Suprapubic skin (tissue), 4 donors: ENCODE measurements at regions not wholly inside any gene's neighbourhood (a gene's known extent, or its start where the extent isn't known, plus 50 kb on each side); places are given as distances from the start of the nearest gene placed in this dataset.

ENCODE experiments used
- DNase-seq, 2 donors: peaks; one replicate each; pipeline ENCODE4 v3.0.0-alpha.2; 2019; ENCODE audit warnings: low spot score in 2 of 2
- H3K27ac ChIP-seq: fragments of 200-600 bp; sonication (generic); one replicate; pipeline ENCODE4 v1.5.1; 2019
- H3K27me3 ChIP-seq: fragments of 200-600 bp; sonication (generic); one replicate; pipeline ENCODE4 v1.5.1; 2019
- H3K36me3 ChIP-seq: fragments of 200-600 bp; sonication (generic); one replicate; pipeline ENCODE4 v1.5.1; 2019
- H3K4me1 ChIP-seq: fragments of 200-600 bp; sonication (generic); one replicate; pipeline ENCODE4 v1.5.1; 2019
- H3K4me3 ChIP-seq: fragments of 200-600 bp; sonication (generic); one replicate; pipeline ENCODE4 v1.5.1; 2019; ENCODE audit warnings: mild to moderate bottlenecking
- H3K9me3 ChIP-seq: fragments of 200-600 bp; sonication (generic); one replicate; pipeline ENCODE4 v1.5.1; 2019
- EP300 ChIP-seq: sonication (generic); formaldehyde crosslinking; IDR thresholded peaks from one replicate; pipeline ENCODE4 v1.6.1; 2017; ENCODE audit warnings: antibody characterized with exemption
- POLR2A ChIP-seq, 2 donors: fragments of 450-650 bp; IDR thresholded peaks; one replicate each; pipeline ENCODE4 v1.6.1; 2017; ENCODE audit warnings: antibody characterized with exemption in 2 of 2, mild to moderate bottlenecking in 2 of 2, moderate library complexity in 2 of 2
- POLR2AphosphoS5 ChIP-seq, 3 donors: sonication (generic); formaldehyde crosslinking; IDR thresholded peaks; one replicate each; pipeline ENCODE4 v1.6.1; 2017; ENCODE audit warnings: antibody characterized with exemption in 3 of 3
- WGBS: methylation state at CpG from one replicate; pipeline ENCODE4 v1.1.5; 2018; 5-methylcytosine and 5-hydroxymethylcytosine counted together
- TF ChIP-seq, protein P1 (sequence below), 2 donors: fragments of 200-600 bp in 1 of 2; fragments of 450-650 bp in 1 of 2; sonication (generic) in 1 of 2; IDR thresholded peaks; one replicate each; pipeline ENCODE4 v1.5.1; 2016 to 2019; ENCODE audit warnings: antibody characterized with exemption in 2 of 2, mild to moderate bottlenecking in 1 of 2, moderate library complexity in 1 of 2

DNA sequence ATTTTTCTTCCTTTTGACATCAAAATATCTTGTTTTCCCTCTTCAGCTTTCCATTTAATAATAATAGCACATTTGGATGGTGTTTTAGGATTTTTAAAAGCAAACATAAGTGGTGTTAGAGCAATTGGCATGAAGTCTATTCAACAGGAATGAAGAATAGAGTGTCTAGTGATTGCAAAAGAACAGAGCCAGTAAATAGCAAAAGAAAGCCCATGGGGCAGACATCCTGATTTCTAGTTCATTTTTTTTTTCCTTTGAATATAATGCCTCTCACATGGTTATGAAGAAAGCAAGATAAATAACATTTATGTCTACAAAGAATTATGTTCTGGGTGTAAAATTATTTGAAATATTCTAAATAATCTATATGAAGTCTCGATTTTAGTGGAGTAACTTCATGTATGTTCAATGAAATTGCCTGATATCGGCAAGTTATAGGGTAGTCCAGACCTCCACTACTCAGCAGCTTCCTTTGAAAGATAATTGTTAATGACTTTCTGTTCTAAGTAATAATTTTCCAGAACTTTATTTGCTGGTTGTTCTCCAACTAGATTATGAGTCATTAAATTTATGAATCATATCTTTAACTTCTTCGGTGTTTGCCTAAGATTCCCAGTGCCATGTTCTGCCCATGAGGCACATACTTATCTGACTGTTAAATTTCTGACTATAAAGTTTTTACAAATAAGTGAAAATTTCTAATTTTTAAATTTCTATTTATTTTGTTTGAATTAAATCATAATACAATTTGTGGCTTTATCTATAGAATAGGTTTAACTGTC, 587.9 kb downstream of the TLL1 start:
- Histone ChIP-seq H3K27me3 (no peaks in the 10 kb centered on the region), H3K4me3 (no peak overlapping the region), H3K4me1 (no peaks in the 10 kb centered on the region), H3K27ac (no peak overlapping the region), H3K36me3 (no peaks in the 10 kb centered on the region), H3K9me3 (no peaks in the 10 kb centered on the region)
- no peak for DNase-seq
- WGBS: 61% methylated on average over 3 of the region's 3 CpGs
- TF ChIP-seq POLR2AphosphoS5 (IDR thresholded peaks at IDR 0.05) (no peak), EP300 (no peak), POLR2A (IDR thresholded peaks at IDR 0.05) (no peak)
- TF ChIP-seq, protein P1, sequence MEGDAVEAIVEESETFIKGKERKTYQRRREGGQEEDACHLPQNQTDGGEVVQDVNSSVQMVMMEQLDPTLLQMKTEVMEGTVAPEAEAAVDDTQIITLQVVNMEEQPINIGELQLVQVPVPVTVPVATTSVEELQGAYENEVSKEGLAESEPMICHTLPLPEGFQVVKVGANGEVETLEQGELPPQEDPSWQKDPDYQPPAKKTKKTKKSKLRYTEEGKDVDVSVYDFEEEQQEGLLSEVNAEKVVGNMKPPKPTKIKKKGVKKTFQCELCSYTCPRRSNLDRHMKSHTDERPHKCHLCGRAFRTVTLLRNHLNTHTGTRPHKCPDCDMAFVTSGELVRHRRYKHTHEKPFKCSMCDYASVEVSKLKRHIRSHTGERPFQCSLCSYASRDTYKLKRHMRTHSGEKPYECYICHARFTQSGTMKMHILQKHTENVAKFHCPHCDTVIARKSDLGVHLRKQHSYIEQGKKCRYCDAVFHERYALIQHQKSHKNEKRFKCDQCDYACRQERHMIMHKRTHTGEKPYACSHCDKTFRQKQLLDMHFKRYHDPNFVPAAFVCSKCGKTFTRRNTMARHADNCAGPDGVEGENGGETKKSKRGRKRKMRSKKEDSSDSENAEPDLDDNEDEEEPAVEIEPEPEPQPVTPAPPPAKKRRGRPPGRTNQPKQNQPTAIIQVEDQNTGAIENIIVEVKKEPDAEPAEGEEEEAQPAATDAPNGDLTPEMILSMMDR (IDR thresholded peaks at IDR 0.05): no peak

DNA sequence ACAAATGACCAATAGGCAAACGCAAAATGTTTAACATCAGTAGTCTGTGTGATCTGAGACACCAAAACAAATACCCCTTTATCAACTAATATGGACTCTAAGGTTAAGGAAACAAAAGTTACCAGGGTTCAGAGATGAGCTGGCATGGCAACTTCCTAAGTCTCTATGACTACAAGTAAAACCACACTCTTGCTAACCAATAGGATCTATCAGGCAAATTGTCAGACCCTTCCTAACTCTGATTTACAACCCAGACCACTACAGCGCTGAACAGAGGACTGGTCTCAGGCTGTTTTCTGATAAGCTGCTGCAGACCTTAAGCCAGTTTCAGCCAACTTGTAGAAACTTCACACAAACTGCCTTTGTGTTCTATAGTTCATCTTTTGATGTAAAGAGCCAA, 608.0 kb downstream of the TLL1 start:
- no peaks in the 10 kb centered on the region for H3K9me3 ChIP-seq
- H3K27me3 ChIP-seq: no peaks in the 10 kb centered on the region
- DNase-seq: no peak
- WGBS: 55% methylated on average over 2 of the region's 2 CpGs
- no peaks in the 10 kb centered on the region for H3K4me1 ChIP-seq
- TF ChIP-seq, protein P1 (IDR thresholded peaks at IDR 0.05): no peak
- TF ChIP-seq POLR2A (IDR thresholded peaks at IDR 0.05): no peak
- no peak for TF ChIP-seq EP300
- TF ChIP-seq POLR2AphosphoS5 (IDR thresholded peaks at IDR 0.05): no peak
- no peaks in the 10 kb centered on the region for H3K36me3 ChIP-seq
- H3K27ac ChIP-seq: no peak overlapping the region
- no peak overlapping the region for H3K4me3 ChIP-seq

DNA sequence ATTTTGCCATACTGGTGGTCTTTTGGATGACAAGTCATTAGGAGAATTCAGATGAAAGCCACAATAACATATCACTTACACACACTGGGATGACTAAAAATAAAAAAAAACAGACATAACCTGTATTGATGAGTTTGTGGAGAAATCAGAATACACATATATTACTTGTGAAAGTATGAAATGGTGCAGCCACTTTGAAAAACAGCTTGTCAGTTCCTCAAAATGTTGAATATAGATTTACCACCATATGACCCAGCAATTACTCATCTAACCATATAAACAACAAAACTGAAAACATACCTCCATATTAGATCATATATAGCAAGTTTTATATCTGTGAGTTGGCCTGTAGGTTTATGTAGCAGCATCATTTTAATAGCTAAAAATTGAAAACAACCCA, 608.7 kb downstream of the TLL1 start:
- TF ChIP-seq, protein P1 (IDR thresholded peaks at IDR 0.05): no peak
- no peak for TF ChIP-seq EP300

DNA sequence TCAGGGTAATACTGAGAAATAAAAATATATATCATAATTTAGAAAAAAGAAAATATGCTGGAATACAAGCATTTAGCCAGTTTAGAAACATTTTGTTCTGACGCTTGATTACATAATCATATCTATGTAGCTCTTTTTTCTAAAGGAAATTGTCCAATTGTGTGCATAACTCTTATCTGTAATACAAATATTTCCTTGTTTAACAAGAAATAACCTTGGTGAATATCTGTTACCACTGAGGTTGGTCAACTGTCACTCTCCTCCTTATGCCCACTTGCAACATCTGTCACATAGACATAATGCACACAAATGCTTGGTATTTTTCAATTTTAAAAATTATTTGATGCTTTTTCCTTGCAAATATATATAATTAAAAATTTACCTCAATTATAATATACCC, 609.7 kb downstream of the TLL1 start:
- H3K27me3 ChIP-seq: no peaks in the 10 kb centered on the region
- DNase-seq: no peak
- TF ChIP-seq POLR2AphosphoS5 (IDR thresholded peaks at IDR 0.05) (no peak), EP300 (no peak), POLR2A (IDR thresholded peaks at IDR 0.05) (no peak)
- TF ChIP-seq, protein P1 (IDR thresholded peaks at IDR 0.05): no peak
- H3K9me3 ChIP-seq: no peaks in the 10 kb centered on the region
- 79% methylated on average over 1 of the region's 1 CpG for WGBS
- H3K4me3 ChIP-seq: no peak overlapping the region
- H3K4me1 ChIP-seq: no peaks in the 10 kb centered on the region
- H3K27ac ChIP-seq: no peak overlapping the region
- no peaks in the 10 kb centered on the region for H3K36me3 ChIP-seq

More for the DNA sequence above, 608.7 kb downstream of the TLL1 start:
- Histone ChIP-seq H3K27me3 (no peaks in the 10 kb centered on the region), H3K27ac (no peak overlapping the region), H3K36me3 (no peaks in the 10 kb centered on the region), H3K9me3 (no peaks in the 10 kb centered on the region), H3K4me3 (no peak overlapping the region), H3K4me1 (no peaks in the 10 kb centered on the region)
- DNase-seq: no peak

DNA sequence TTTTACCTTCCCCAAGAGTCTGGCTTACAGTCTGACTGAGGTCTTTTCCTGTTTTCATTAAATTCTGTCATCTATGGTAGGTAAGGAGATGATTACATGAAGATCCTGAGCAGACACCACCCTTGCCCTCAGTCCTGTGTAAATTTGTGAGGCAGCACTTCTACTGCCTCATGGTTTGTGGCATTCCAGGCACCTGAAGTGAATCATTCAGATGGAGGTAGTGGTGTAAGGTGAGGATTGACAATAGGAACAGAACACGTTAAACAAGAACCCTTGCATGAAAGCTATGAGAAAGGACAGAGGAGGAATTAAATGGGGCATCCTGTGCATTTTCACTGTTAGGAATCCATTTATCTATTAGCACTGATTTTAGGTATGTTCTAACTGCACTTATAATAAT, 618.6 kb downstream of the TLL1 start:
- 68% methylated on average over 1 of the region's 1 CpG for WGBS
- no peak overlapping the region for H3K4me3 ChIP-seq
- no peak overlapping the region for H3K27ac ChIP-seq
- no peak for DNase-seq
- H3K27me3 ChIP-seq: no peaks in the 10 kb centered on the region
- no peaks in the 10 kb centered on the region for H3K36me3 ChIP-seq
- H3K4me1 ChIP-seq: no peaks in the 10 kb centered on the region
- TF ChIP-seq POLR2AphosphoS5 (IDR thresholded peaks at IDR 0.05): no peak
- TF ChIP-seq POLR2A (IDR thresholded peaks at IDR 0.05): no peak
- TF ChIP-seq EP300: no peak
- TF ChIP-seq, protein P1 (IDR thresholded peaks at IDR 0.05): no peak
- H3K9me3 ChIP-seq: no peaks in the 10 kb centered on the region
